T-helper 9 cell (primary cell): ENCODE measurements at regions not wholly inside any gene's neighbourhood (a gene's known extent, or its start where the extent isn't known, plus 50 kb on each side); places are given as distances from the start of the nearest gene placed in this dataset.

Experiments used
- DNase-seq: peaks from one replicate; pipeline ENCODE4 v3.0.0-alpha.2; 2020

DNA sequence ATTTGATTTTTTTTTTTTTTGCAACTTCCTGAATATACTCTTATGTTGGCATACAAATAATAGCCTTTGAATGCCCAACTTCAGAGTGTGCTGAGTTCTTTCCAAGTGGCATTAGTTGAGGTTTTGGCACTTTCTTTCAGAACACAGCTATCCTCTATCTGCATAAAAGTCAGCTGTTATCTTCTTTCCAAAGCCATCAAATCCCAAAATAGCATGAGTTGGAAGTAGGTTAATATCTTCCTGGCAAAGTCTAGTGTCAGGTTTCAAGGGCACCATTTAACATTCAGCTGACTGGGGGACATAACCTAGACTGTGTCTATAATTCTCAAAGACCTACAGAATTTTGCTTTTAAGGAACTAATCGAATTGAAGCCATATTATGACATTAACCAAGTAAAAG, 223.9 kb downstream of the PLPP3 start:
- DNase-seq = no peak

DNA sequence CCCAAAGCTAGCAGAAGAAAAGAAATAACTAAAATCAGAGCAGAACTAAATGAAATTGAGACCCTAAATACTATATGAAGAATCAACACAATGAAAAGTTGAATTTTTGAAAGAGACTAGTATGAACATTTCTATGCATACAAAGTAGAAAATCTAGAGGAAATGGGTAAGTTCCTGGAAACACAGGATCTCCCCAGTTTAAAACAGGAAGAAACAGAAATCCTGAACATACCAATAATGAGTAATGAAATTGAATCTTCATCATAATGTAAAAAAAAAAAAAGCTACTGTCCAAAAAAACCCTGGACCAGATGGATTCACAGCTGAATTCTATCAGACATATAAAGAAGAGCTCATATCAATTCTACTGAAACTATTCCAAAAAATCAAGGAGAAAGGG, 233.5 kb downstream of the PLPP3 start:
- DNase-seq = no peak

DNA sequence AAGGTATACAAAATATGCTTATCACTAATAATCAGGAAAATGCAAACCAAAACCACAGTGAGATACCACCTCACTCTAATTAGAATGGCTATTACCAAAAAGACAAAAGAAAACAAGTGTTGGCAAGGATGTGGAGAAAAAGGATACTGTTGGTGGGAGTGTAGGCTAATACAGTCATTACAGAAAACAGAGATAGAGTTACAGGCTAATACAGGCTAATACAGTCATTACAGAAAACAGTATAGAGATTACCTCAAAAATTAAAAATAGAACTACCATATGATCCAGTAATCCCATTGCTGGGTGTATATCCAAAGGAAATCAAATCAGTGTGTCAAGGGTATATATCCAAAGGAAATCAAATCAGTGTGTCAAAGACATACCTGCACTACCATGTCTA, 238.4 kb downstream of the PLPP3 start:
- no peak for DNase-seq

DNA sequence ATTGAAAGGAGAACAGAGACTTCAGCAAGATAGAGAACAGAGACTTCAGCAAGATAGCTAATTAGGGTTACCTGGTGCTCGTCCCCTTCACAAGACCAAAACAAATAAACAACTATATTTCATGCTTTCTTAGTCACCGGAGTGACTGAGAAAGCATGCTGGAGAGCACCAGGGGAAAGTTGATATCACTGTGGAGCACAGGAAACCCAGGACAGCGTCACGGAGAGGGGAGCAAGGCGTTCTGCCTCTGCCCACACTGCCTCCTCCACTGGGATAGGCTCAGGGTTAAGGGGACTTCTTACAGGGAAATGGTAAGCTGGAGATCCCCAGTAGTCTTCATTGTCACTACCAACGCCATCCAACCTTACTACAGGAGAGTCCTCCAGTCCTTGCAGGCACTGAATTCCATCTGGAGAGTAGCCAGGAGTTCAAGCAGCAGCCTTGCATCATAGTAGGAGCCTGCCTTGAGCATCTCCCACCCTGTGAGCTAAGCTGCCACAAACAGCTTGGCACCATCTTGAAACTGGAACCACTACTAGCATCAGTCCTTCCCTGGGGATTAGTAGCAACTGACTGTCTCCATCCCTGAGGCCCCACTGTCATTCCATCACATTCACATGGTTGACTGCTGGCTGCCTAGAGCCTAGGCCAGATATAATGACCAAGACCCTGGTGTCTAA, 239.4 kb downstream of the PLPP3 start:
- DNase-seq = no peak

DNA sequence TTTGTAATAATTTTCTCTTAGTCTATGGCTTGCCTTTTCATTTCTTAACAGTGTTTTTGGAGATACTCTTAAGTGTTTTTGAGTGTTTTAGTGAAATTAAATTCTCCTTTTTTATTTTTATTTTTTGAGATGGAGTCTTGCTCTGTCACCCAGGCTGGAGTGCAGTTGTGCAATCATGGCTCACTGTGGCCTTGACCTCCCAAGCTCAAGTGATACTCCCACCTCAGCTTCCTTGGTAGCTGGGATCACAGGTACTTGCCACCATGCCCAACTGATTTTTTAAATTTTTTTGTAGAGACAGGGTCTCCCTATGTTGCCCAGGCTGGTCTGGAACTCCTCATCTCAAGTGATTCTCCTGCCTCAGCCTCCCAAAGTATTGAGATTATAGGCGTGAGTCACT, 240.3 kb downstream of the PLPP3 start:
- no peak for DNase-seq

DNA sequence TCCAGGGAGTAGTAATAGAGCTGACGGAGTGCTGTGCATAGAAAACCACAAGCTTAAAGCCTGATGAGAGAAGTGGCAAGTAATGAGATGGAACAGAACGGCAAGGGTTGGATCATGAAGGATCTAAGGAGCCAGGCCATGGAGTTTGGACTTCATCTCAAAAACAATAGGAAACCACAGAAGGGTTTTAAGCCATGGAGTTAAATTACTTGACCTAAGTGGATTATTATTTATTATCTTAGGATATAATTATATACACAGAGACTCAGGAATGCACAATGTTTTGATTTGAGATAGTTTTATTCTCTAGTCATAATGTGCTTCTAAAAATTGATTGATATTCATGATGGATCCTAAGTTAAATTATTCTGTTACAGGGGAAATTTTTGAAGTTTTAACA, 242.4 kb downstream of the PLPP3 start:
- DNase-seq = no peak

DNA sequence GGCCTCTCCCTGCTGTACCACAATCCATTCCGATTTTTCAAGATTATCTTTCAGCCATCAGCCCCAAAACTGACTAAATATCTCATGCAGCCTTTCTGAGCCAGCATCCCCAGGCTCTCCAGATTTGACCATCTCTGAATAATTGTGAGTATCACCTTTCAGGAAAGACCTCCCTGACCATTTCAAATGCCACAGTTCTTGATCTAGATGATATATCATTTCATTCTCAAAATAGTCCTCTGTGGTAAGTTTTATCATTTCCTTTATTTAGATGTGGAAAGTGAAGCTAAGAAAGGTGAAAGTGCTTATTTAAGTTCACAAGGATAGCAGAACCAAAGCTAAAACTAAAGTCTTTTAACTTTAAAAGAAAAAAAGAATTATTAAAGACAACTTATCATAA, 244.0 kb downstream of the PLPP3 start:
- DNase-seq = no peak

DNA sequence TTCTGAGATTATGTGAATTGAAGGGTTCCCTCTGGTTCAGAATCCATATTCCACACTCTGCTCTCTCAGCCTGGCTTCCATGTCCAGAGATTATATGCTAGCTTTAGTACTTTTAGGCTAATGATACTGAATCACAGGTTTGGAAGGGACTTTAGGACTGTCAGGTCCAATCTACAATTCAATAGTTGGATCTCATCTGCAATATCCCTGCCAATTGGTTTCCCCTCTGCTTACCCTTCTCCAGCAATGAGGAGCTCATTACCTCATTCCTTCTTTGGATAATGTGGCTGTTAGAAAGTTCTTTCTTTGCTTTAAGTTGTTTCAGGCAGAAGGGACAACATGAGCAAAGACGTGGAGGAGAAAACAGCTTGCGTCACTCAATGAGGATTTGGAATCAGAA, 245.3 kb downstream of the PLPP3 start:
- DNase-seq = no peak

DNA sequence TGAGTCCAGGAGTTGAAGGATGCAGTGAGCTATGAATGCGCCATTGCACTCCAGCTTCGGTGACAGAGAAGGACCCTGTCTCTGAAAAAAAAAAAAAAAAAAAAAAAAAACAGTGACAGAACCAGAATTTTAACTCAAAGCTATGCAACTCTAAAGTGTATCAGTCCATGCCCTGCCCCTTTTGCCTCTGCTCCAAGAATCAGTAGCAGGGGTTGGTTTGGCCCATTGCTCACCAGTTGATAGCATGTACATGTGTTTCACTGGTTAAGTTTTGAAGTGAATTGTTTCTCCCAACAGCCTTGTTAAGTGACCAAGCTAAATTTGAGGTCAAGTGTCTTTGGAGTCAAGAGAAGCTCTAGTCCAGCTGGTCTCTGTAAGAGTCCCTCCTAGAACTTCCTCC, 245.9 kb downstream of the PLPP3 start:
- no peak for DNase-seq

DNA sequence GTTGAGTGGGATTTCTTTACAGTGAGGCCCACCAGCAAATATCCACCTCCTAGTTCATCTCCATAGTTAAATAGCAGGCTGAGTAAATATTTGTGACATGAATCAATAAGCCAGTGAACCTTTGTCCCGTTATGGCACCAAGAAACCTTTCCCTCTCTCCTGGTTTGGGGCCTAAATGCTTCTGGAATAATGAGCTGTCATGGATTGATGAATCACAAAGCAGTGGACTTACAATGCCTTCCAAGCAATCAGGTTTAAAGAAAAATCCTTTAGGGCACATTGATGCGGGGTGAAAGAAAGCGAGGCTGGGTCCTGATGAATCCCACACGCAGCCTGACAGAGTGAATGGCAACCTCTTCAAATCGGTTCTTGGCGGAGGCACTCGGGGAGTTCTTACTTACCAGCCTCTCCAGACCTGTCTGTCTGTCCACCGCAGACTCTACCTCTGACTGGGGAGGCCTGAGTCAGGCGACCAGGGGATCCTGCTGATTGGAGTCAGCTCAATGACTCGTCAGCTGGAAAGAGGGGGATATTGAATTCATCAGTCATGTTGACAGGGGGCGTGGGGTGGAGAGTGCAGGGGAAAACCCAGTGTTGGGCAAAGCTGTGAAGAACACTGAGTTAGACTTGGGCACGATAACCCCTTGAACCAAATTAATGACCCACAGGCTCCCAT, 247.3 kb downstream of the PLPP3 start:
- DNase-seq = no peak

DNA sequence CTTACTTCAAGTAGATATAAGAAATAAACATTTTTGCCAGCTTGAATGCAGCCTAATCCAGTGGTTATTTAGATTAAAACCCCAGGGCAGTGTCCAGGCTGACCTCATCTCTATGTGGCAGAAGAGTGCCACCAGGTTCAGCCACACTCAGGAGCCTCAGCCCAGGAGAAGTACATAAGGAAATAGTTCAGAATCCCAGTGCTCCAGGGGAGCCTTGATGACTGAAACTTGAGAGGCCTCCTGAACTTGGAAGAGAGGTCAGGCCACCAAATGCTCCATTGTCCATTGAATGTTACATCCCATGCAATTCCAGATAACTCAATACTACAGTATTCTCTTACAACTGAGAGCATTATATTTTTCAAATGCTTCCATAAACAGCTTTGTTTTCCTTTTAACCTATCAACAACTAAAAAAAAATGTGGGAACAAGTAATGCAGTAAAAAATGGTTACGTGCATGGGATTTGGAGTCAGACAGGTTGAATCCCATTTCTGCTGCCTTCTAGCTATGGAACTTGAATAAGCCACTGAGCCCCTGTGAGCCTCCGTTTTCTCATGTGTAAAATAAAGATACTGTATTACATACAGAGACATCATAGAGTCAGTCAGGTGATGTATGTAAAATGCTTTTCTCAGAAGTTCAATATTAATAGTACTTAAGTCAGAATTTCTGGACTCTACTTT, 248.0 kb downstream of the PLPP3 start:
- no peak for DNase-seq

DNA sequence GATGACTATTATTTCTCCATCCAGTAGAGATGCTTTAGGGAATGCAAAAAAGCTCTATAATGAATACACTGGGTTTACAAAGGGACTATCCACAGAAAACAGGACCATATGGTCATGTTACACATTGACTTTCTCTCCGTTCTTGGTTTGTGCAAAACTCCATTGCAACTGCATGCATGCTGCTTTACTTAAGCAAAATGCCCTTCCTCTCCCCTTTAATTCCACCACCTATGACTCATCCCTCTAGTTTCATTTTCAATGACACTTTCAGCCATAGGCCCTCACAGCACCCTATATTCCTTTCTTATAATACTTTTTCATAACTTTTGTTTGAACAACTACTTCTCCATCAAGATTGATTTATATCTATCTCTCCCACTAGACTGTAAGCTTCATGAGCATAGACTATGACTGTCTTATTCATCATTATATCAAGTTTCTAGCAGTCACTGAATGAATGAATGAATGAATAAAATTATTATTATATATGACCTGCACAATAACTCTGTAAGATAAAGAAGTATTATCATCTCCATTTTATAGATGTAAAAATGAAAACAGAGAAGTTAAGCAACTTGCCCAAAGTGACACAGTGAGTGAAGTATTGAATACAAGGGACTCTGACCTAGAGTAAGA, 248.9 kb downstream of the PLPP3 start:
- no peak for DNase-seq

DNA sequence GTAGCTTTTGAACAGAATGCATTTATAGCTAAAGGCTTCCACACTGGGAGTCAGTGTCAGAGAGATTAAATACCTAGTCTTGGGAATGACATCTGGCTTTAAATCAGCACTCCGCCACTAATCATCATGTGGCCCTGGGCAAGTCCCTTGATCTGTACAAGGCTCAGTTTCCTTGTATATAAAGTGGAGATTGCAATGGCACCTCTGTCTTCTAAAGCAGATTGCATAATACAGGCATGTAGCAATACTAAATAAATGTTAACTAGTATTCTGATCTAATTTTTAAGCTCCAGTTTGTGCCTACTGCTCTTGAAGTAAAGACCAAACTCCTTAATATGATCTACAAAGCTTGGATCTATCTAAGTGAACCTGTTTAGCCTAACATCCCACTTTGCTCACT, 249.4 kb downstream of the PLPP3 start:
- DNase-seq = no peak

DNA sequence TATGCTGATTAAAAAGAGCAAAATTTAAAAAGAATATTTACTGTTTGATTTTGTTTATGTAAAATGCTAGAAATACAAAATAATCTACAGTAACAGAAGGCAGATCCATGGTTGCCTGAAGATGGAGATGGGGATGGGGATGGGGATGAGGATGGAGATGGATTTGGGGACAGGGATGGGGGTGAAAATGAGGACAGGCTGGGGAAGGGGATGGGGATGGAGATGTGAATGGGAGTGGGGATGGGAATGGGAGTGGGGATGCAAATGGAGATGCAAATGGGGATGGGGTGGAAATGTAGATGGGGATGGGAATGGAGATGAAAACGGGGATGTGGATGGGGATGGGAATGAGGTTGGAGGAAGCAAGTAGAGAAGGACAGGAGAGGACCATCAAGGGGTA, 252.2 kb downstream of the PLPP3 start:
- DNase-seq = no peak

DNA sequence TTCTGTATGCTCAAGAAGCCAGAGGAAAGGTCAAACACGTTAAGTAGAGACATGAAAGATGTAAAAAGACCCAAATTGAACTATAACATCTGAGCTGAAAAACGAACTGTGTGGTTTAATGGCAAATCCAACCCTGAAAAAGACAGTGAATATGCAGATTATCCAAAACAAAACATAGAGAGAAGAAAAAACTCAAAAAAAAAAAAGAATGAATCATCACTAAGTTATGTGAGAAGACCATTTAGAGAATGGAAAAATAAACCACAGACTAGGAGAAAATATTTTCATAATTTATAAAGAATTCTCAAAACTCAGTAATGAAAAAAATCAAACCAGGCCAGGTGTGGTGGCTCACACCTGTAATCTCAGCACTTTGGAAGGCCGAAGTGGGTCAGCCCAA, 253.3 kb downstream of the PLPP3 start:
- DNase-seq = no peak

DNA sequence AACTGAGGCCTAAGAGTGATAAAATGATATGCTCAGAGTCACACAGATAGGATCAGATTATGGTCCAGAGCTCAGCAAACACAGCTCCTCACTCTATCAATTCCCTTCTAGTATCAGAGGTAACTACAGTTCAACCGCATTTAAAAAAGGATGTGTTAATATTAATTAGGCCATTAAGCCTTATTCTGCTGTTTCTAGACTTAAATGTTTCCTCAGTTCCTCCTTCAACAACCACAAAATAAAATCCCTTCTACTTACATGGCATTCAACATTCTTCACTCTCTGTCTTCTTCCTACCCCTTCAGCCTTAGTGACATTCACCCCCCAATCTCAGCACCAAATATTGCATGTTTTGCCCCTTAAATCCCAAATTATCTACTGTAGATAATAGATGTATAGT, 254.9 kb downstream of the PLPP3 start:
- DNase-seq = no peak

DNA sequence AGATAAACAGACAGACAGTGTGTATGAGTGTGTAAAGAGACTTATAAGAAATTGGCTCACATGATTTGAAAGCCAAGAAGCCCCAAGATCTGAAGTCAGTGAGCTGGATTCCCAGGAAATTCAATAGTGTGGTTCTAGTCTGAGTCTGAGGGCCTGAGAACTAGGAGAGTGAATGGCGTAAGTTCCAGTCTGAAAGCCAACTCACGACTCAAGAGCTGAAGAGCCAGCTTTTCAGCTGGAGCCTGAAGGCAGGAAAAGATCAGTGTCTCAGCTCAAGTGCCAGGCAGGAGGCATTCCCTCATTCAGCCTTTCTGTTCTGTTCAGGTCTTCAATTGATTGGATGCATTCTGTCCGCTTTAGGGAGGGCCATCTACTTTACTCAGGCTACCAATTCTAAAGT, 257.2 kb downstream of the PLPP3 start:
- DNase-seq = no peak

DNA sequence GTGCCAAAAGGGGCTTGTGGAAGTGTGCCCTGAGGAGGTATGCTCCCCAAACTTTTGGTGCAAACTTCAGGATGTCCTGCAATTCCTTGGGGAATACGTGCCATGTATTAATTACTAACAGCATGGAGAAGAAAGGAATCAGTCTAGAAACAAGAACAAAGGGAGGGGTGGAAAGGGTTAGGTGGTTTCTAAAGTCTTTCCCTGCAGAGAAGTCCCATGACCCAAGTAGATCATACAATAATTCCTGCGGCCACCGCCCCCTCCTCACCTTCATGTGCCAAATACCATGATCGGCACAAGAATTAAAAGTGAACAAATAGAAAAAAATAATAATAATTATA, 258.2 kb downstream of the PLPP3 start:
- no peak for DNase-seq

DNA sequence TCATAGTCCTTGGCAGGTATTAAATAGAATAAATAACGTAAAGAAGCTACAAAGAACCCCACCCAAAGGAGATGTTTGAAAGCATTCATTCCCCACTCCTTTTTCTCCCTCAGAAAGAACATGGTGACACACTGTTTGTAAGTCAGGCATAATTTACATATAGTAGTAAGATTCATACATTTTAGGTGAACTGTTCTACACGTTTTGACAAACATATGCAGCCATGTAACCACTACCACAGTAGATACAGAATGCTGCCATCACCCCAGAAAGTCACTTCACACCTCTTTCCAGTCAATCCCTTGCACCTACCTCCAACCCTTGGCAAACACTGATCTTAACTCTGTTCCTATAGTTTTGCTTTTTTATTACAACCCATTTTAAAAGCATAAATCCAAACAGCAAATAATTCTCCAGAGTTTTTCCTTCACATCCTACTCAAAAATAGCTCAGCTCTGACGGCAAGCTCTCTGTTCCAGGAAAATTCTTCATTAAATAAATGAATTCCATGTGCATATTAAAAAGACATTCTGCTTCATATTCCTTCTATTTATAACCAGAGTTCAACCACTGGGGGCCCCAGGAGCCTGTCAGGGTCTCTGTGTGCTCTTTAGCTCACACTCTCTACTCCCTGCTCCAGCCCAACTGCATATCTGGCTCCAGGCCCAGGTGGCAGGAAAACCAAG, 258.8 kb downstream of the PLPP3 start:
- DNase-seq = no peak

DNA sequence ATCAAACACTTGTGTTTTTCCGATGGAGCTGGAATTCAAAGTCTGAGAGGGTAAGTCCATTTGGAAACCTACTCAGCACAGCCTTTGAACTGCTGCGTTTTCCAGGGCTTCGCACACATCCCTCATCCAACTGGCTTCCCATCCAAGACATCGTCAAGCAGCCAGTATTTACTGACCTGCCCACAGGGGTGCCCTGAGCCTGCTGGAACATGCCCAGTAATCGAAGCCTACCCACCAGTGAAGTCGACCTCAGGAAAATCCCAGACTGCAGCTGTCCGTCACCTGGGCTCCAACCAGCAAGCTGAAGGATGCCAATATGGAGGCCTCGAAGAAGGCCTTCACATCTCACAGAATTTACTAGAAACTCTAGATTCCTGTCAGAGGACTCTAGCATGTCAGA, 261.6 kb downstream of the PLPP3 start:
- no peak for DNase-seq

DNA sequence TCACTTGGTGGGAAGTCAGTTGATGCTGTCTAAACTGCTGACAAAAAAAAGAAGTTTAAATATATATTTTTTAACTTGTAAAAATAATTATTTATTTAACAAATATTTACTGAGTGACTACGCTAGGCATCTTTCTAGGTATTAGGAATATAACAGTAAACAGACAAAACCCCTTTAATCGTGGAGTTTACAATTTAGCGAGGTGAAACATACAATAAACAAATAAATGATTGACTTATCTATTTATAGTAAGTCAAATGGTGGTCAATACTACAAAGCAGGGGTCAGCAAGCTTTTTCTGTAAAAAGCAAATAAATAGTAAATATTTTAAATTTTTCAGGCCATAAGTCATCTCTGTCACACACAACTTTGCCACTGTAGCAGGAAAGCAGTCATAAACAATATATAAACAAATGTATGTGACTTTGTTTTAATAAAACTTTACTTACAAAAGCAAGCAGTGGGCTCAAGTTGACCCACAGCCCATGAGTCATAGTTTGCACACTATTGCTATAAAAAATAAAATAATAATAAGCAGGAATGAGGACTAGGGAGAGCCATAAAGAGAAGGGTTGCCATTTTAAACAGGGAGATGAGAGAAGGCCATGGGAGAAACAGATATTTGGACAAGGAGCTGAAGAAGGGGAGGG, 263.9 kb downstream of the PLPP3 start:
- DNase-seq = no peak

DNA sequence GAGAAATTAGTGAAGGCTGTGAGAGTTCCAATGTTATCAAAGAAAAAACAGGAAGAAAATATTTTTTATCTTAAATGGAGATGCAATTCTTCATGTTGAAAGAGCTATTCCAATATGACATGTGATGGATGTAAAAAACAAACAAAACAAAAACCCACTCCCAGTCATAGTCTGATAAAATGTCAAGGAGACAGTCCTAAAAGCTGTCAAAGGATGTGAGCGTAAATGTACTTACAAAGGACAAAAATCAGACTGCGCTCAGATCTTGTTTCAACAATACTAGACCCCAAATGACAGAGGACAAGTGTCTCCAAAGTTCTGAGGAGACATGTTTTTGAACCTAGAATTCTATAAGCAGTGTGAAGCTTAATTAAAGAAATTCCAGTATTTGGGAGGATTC, 265.8 kb downstream of the PLPP3 start:
- no peak for DNase-seq

DNA sequence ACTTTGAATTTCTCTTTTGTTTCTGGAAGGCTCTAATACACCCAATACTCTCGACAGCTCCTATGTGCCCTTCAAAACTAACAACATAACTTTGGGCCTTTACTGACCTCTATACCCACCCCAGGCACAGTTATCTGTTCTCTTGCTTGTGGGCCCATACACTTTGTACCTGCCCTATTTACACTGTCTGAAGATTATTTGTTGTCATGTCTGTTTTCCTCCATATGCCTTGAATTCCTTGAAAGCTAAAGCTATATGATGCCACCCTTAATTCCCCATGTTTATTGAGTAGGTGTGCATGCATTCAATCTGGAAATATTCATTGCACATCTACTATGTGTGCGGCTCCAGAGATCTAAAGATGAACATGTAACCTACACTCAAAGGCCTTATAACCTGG, 267.6 kb downstream of the PLPP3 start:
- no peak for DNase-seq
